ENCODE measurements at regions not wholly inside any gene's neighbourhood (a gene's known extent, or its start where the extent isn't known, plus 50 kb on each side); places are given as distances from the start of the nearest gene placed in this dataset.

DNA sequence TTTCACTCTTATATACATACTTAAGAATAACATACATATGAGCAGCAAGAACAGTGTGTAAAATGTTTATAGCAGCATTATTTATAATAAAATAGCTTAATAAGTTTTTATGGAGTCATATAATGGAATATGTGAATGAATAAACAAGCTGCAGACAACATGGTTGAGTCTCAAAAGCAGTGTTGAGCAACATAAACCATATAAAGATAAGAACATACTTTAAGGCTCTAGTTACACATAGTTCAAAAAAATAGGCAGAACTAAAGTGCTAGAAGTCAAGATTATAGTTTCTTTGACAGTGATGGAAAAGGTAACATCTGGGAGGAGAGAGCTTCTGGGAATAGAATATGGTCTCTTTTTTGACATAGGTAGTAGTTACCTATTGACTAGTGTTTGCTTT lies 53.7 kb upstream of the ADAMTS19 start:
- DNase-seq: no peak

All from NCI-H510A (cell line).